WTC11 (cell line): ENCODE measurements at regions not wholly inside any gene's neighbourhood (a gene's known extent, or its start where the extent isn't known, plus 50 kb on each side); places are given as distances from the start of the nearest gene placed in this dataset.

Experiments
- ATAC-seq: fragments of 200-7000 bp; cut with Tn5 transposase; 2 replicates; pipeline ENCODE4 v1.10.0; 2021; ENCODE audit warnings: mild to moderate bottlenecking, moderate library complexity
- CTCF ChIA-PET: fragments of 300-600 bp; sonication (Branson Sonifier 250); formaldehyde crosslinking; loops from one replicate; lab custom pipeline; 2021; ENCODE audit warnings: antibody characterized with exemption; lab: Charles Lee
- POLR2A ChIA-PET: fragments of 350-600 bp; sonication (Branson Sonifier 250); formaldehyde crosslinking; loops from one replicate; lab custom pipeline; 2021; ENCODE audit warnings: antibody characterized with exemption; lab: Charles Lee
- DNase-seq: peaks from one replicate; pipeline ENCODE4 v3.0.0; 2021; ENCODE audit warnings: low spot score
- H3K27ac Mint-ChIP-seq: 2 replicates; pipeline ENCODE4 v1.8.0; 2021; ENCODE audit warnings: mixed read lengths
- H3K27me3 Mint-ChIP-seq: 2 replicates; pipeline ENCODE4 v1.8.0; 2021; ENCODE audit warnings: low read depth, mild to moderate bottlenecking, moderate library complexity, mixed read lengths
- H3K36me3 Mint-ChIP-seq: 2 replicates; pipeline ENCODE4 v1.8.0; 2021; ENCODE audit warnings: mixed read lengths
- H3K4me1 Mint-ChIP-seq: 2 replicates; pipeline ENCODE4 v1.8.0; 2022; ENCODE audit warnings: mixed read lengths
- H3K4me3 Mint-ChIP-seq: 2 replicates; pipeline ENCODE4 v1.8.0; 2021; ENCODE audit warnings: mild to moderate bottlenecking, moderate library complexity, mixed read lengths
- H3K9me3 Mint-ChIP-seq: 2 replicates; pipeline ENCODE4 v1.8.0; 2021; ENCODE audit warnings: mixed read lengths
- CREM ChIP-seq: sonication (generic); formaldehyde crosslinking; IDR thresholded peaks from 2 replicates; pipeline ENCODE4 v1.8.1; 2022; ENCODE audit warnings: mild to moderate bottlenecking, missing genetic modification reagents, moderate library complexity
- KAT7 ChIP-seq: sonication (generic); formaldehyde crosslinking; IDR thresholded peaks from 2 replicates; pipeline ENCODE4 v1.8.1; 2023; ENCODE audit warnings: missing genetic modification reagents, mild to moderate bottlenecking, borderline replicate concordance
- SMAD3 ChIP-seq: sonication (generic); formaldehyde crosslinking; IDR thresholded peaks from 2 replicates; pipeline ENCODE4 v1.8.0; 2022; ENCODE audit warnings: missing genetic modification reagents, mild to moderate bottlenecking, borderline replicate concordance
- TEAD4 ChIP-seq: sonication (generic); formaldehyde crosslinking; IDR thresholded peaks from 2 replicates; pipeline ENCODE4 v1.8.0; 2022; ENCODE audit warnings: mild to moderate bottlenecking, missing genetic modification reagents
- TP53 ChIP-seq: sonication (generic); formaldehyde crosslinking; IDR thresholded peaks from 2 replicates; pipeline ENCODE4 v1.8.1; 2023; ENCODE audit warnings: mild to moderate bottlenecking, missing genetic modification reagents
- TF ChIP-seq, protein P1 (sequence below): fragments of 250-450 bp; sonication (Bioruptor Pico); conservative IDR thresholded peaks from 2 replicates; pipeline ENCODE4 v1.9.0; 2021; ENCODE audit warnings: mild to moderate bottlenecking
- TF ChIP-seq, protein P2 (sequence below): sonication (generic); formaldehyde crosslinking; IDR thresholded peaks from 2 replicates; pipeline ENCODE4 v1.8.0; 2022; ENCODE audit warnings: mild to moderate bottlenecking, missing genetic modification reagents
- TF ChIP-seq, protein P3 (sequence below): sonication (generic); formaldehyde crosslinking; IDR thresholded peaks from 2 replicates; pipeline ENCODE4 v1.8.0; 2023; ENCODE audit warnings: missing genetic modification reagents
- TF ChIP-seq, protein P4 (sequence below): sonication (generic); formaldehyde crosslinking; IDR thresholded peaks from 2 replicates; pipeline ENCODE4 v1.8.1; 2023; ENCODE audit warnings: mild to moderate bottlenecking, missing genetic modification reagents
- TF ChIP-seq, protein P5 (sequence below): sonication (generic); formaldehyde crosslinking; IDR thresholded peaks from 2 replicates; pipeline ENCODE4 v1.8.0; 2022; ENCODE audit warnings: mild to moderate bottlenecking, missing genetic modification reagents
- TF ChIP-seq, protein P6 (sequence below): fragments of 250-450 bp; sonication (Bioruptor Pico); IDR thresholded peaks from 2 replicates; pipeline ENCODE4 v1.9.0; 2021; ENCODE audit warnings: mild to moderate bottlenecking

DNA sequence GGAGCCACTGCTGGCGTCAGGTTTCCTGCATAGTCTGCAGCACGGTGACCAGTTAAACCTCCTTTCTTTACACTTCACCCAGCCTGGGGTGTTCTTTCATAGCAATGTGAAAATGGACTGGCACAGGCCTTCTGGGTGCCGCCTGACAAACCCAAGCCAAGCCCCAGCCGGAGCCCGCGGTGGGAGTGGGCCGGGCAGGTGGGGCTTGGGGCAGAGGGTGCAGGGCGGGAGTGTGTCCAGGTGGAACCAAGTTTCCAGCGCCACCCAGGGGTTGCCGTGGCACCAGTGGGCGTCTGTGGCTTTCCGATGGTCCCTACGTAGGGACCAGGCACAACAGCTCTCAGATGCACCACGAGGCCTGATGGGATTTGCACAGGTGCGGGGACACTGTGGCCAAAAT lies 75.8 kb downstream of the RTP5 start:
- Mint-ChIP-seq H3K27me3 (peaks cover 32% of the 10 kb centered on the region), H3K9me3 (peaks cover 7% of the 10 kb centered on the region), H3K36me3 (no peaks in the 10 kb centered on the region), H3K27ac (no peak overlapping the region)
- ATAC-seq: no peak
- no peak for DNase-seq
- ChIA-PET CTCF (no interaction called here), POLR2A (no interaction called here)
- TF ChIP-seq, protein P1, sequence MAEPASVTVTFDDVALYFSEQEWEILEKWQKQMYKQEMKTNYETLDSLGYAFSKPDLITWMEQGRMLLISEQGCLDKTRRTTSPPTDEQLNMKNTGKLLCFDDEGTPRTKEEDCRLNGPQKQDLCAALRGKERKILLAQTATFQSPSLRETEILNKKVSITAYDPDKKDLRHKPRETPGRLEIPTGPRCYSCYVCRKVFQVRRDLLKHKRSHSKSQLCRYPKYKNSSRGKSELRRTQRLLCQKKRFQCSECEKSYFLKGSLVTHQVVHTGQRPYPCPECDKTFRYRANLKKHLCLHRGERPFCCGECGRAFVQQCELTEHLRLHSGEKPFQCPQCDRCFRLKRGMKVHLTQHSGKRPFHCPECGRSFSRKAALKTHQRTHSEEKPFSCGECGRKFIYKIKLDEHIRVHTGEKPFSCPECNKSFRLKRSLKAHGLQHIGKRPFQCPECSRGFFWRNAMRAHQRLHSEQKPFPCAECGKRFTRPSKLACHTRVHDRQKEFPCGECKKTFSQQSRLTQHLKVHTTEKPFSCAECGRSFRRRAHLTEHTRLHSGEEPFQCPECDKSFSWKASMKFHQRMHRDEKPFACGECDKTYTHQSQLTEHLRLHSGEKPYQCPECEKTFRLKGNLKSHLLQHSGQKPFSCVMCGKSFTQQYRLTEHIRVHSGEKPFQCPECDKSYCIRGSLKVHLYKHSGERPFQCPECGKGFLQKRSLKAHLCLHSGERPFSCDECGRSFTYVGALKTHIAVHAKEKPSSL (CRISPR knock-in tag): no peak
- TF ChIP-seq, protein P2, sequence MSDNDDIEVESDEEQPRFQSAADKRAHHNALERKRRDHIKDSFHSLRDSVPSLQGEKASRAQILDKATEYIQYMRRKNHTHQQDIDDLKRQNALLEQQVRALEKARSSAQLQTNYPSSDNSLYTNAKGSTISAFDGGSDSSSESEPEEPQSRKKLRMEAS (CRISPR knock-in tag): no peak
- TF ChIP-seq TP53 (CRISPR knock-in tag) (no peak), KAT7 (no peak), SMAD3 (CRISPR knock-in tag) (no peak)
- TF ChIP-seq, protein P3, sequence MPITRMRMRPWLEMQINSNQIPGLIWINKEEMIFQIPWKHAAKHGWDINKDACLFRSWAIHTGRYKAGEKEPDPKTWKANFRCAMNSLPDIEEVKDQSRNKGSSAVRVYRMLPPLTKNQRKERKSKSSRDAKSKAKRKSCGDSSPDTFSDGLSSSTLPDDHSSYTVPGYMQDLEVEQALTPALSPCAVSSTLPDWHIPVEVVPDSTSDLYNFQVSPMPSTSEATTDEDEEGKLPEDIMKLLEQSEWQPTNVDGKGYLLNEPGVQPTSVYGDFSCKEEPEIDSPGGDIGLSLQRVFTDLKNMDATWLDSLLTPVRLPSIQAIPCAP (CRISPR knock-in tag): no peak
- TF ChIP-seq, all 79 proteins: peak for 0
- H3K4me3 Mint-ChIP-seq: no peak overlapping the region
- peaks cover 20% of the 10 kb centered on the region for H3K4me1 Mint-ChIP-seq

DNA sequence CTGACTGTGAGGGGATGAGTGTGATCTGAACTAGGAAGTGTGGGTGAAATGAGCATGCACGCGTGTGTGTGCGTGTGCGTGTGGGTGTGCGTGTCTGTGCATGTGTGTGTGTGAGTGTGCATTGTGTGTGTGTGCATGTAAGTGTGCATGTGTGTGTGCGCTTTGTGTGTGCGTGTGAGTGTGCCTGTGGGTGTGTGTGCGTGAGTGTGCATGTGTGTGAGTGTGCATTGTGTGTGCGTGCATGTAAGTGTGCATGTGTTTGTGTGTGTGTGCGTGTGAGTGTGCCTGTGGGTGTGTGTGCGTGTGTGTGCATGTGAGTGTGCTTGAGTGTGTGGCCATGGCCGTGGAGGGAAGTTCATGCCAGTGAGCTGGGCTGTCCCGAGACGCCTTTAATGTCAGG lies 76.3 kb downstream of the RTP5 start:
- DNase-seq (no peak), ATAC-seq (no peak)
- ChIA-PET CTCF (no interaction called here), POLR2A (no interaction called here)
- no peak overlapping the region for H3K4me3 Mint-ChIP-seq
- H3K36me3 Mint-ChIP-seq: no peaks in the 10 kb centered on the region
- no peak overlapping the region for H3K27ac Mint-ChIP-seq
- H3K9me3 Mint-ChIP-seq: peaks cover 5% of the 10 kb centered on the region; the same call in 1 of the 2 replicates
- peaks cover 25% of the 10 kb centered on the region for H3K4me1 Mint-ChIP-seq
- H3K27me3 Mint-ChIP-seq: peaks cover 37% of the 10 kb centered on the region
- TF ChIP-seq, protein P4, sequence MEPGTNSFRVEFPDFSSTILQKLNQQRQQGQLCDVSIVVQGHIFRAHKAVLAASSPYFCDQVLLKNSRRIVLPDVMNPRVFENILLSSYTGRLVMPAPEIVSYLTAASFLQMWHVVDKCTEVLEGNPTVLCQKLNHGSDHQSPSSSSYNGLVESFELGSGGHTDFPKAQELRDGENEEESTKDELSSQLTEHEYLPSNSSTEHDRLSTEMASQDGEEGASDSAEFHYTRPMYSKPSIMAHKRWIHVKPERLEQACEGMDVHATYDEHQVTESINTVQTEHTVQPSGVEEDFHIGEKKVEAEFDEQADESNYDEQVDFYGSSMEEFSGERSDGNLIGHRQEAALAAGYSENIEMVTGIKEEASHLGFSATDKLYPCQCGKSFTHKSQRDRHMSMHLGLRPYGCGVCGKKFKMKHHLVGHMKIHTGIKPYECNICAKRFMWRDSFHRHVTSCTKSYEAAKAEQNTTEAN: peak; percentile 71; the same call in 1 of the 2 replicates
- TF ChIP-seq, protein P5, sequence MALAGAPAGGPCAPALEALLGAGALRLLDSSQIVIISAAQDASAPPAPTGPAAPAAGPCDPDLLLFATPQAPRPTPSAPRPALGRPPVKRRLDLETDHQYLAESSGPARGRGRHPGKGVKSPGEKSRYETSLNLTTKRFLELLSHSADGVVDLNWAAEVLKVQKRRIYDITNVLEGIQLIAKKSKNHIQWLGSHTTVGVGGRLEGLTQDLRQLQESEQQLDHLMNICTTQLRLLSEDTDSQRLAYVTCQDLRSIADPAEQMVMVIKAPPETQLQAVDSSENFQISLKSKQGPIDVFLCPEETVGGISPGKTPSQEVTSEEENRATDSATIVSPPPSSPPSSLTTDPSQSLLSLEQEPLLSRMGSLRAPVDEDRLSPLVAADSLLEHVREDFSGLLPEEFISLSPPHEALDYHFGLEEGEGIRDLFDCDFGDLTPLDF (CRISPR knock-in tag): no peak

DNA sequence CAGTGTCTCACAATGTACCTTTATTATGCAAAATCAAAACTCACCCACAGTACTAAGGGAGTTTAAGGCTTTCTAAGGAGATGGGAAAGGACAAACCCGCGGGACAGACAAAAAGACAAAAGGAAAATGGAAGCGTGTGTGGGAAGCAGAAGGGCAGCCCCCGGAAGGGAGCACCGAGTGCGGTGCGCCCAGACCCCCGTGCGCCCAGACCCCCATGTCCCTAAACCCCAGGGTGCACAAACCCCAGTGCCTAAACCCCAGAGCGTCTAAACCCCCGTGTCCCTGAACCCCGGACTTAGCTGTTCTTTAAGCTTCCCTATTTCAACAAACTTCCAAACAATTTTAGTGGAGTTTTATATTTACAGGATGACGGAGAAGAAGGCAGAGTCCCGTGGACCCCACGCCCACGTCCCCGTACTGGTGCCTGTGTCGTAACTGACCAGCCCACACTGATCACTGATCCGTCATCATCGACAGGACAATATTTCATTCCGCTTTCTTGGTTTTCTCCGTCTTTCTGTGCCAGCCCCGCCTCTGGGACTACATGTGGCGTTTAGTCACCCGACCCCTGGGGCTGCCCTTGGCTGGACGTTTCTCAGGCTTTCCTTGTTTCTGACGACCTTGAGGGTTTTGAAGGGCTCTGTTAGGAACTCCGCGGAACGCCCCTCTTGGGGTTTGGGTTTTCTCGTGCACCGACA lies 76.9 kb downstream of the RTP5 start:
- ATAC-seq (no peak), DNase-seq (no peak)
- Mint-ChIP-seq H3K36me3 (no peaks in the 10 kb centered on the region), H3K9me3 (peaks cover 5% of the 10 kb centered on the region; the same call in 1 of the 2 replicates), H3K4me1 (peaks cover 25% of the 10 kb centered on the region), H3K4me3 (no peak overlapping the region), H3K27me3 (peaks cover 44% of the 10 kb centered on the region), H3K27ac (no peak overlapping the region)
- POLR2A ChIA-PET: no interaction called here
- CTCF ChIA-PET: no interaction called here
- TF ChIP-seq CREM (CRISPR knock-in tag): no peak
- no peak for TF ChIP-seq TEAD4
- TF ChIP-seq, protein P6, sequence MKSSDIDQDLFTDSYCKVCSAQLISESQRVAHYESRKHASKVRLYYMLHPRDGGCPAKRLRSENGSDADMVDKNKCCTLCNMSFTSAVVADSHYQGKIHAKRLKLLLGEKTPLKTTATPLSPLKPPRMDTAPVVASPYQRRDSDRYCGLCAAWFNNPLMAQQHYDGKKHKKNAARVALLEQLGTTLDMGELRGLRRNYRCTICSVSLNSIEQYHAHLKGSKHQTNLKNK (CRISPR knock-in tag): no peak
- TF ChIP-seq, protein P1 (CRISPR knock-in tag): no peak
